AG08396 (cell line): ENCODE measurements at regions not wholly inside any gene's neighbourhood (a gene's known extent, or its start where the extent isn't known, plus 50 kb on each side); places are given as distances from the start of the nearest gene placed in this dataset.
"Not testable (repeated sequence)": the region's sequence is repeated elsewhere in the genome, so short reads cannot be mapped to it uniquely, and the experiment has no call there.

Experiments used
- DNase-seq: peaks from one replicate; pipeline ENCODE4 v3.0.0; 2012; ENCODE audit warnings: low spot score, mixed read lengths

- no peak for DNase-seq
Observed at GRCh38 chr14:105659935-105660527, 133.6 kb downstream of the TMEM121 start.

GRCh38 chr14:105660816-105661531 is 134.6 kb downstream of the TMEM121 start:
- no peak for DNase-seq

GRCh38 chr14:105662043-105662442 is 135.7 kb downstream of the TMEM121 start:
- not testable (repeated sequence) for DNase-seq

GRCh38 chr14:105662592-105662991 is 136.2 kb downstream of the TMEM121 start:
- not testable (repeated sequence) for DNase-seq

- DNase-seq, result not testable (repeated sequence)
Observed at GRCh38 chr14:105663323-105663722, 136.9 kb downstream of the TMEM121 start.

- DNase-seq, result not testable (repeated sequence)
Observed at GRCh38 chr14:105663818-105664596, 137.6 kb downstream of the TMEM121 start.

- DNase-seq, result no peak
Observed at GRCh38 chr14:105664691-105665090, 138.3 kb downstream of the TMEM121 start.

- no peak for DNase-seq
Observed at GRCh38 chr14:105665247-105665950, 139.0 kb downstream of the TMEM121 start.

- no peak for DNase-seq
Observed at GRCh38 chr14:105665951-105666277, 139.5 kb downstream of the TMEM121 start.

- DNase-seq, result no peak
Observed at GRCh38 chr14:105666420-105666819, 140.0 kb downstream of the TMEM121 start.

- not testable (repeated sequence) for DNase-seq
Observed at GRCh38 chr14:105666991-105667662, 140.7 kb downstream of the TMEM121 start.

- not testable (repeated sequence) for DNase-seq
Observed at GRCh38 chr14:105667663-105668020, 141.3 kb downstream of the TMEM121 start.

GRCh38 chr14:105668021-105668420 is 141.6 kb downstream of the TMEM121 start:
- not testable (repeated sequence) for DNase-seq

GRCh38 chr14:105668471-105669230 is 142.3 kb downstream of the TMEM121 start:
- not testable (repeated sequence) for DNase-seq

- not testable (repeated sequence) for DNase-seq
Observed at GRCh38 chr14:105669231-105669610, 142.8 kb downstream of the TMEM121 start.

- DNase-seq, result not testable (repeated sequence)
Observed at GRCh38 chr14:105669646-105670045, 143.3 kb downstream of the TMEM121 start.

- not testable (repeated sequence) for DNase-seq
Observed at GRCh38 chr14:105672450-105673200, 146.2 kb downstream of the TMEM121 start.

- not testable (repeated sequence) for DNase-seq
Observed at GRCh38 chr14:105675433-105675832, 149.1 kb downstream of the TMEM121 start.

- not testable (repeated sequence) for DNase-seq
Observed at GRCh38 chr14:105675905-105676670, 149.7 kb downstream of the TMEM121 start.
